K562 (cell line): ENCODE measurements at regions not wholly inside any gene's neighbourhood (a gene's known extent, or its start where the extent isn't known, plus 50 kb on each side); places are given as distances from the start of the nearest gene placed in this dataset.

Experiments
- ATAC-seq: fragments of 200-7000 bp; cut with Tn5 transposase; 3 replicates; pipeline ENCODE4 v1.9.1; 2020; ENCODE audit warnings: moderate library complexity
- BruUV-seq: library from RNA; stranded (reverse); fragments of 400-500 nt; replicated peaks from 2 replicates; lab custom pipeline; 2021; lab: Mats Ljungman, UMichigan
- CTCF ChIA-PET: fragments of 300-600 bp; formaldehyde crosslinking; extraction: SDS; loops from one replicate; lab custom pipeline; 2021; ENCODE audit warnings: low intra/inter-chr PET ratio; lab: Yijun Ruan, JAX
- POLR2A ChIA-PET: fragments of 300-600, 350-650 bp; sonication (Branson Sonifier 250); formaldehyde crosslinking; extraction: SDS; loops from one replicate; lab custom pipeline; 2021; ENCODE audit warnings: antibody characterized with exemption, inconsistent platforms; lab: Yijun Ruan, JAX
- DNase-seq, 4 experiments: peaks; one replicate each; pipeline versions ENCODE4 v3.0.0 to v3.0.0-alpha.2; 2011 to 2018; ENCODE audit warnings: low spot score in 3 of 4, mixed read lengths in 3 of 4; ENCODE audit errors: extremely low read depth in 1 of 4
- FAIRE-seq: peaks from 2 replicates; lab custom pipeline; 2011; peaks lifted over from hg19 to GRCh38; lab: Jason Lieb, UNC
- H2AFZ ChIP-seq: 2 replicates; pipeline ENCODE4 v1.6.0; 2011; ENCODE audit warnings: low read depth, low read length, control low read depth, inconsistent platforms
- H3K27ac ChIP-seq: fragments of 200-600 bp; 3 replicates; pipeline ENCODE4 v1.8.0; 2011; ENCODE audit warnings: low read depth, mild to moderate bottlenecking, control low read depth, inconsistent platforms, low read length, moderate library complexity, mixed read lengths; ENCODE audit errors: extremely low read depth
- H3K27me3 ChIP-seq, 2 experiments: fragments of 300-600 bp in 1 of 2; 2 replicates in 1 of 2; 3 replicates in 1 of 2; pipeline versions ENCODE4 v1.6.0 to v1.8.0; 2011; ENCODE audit warnings: inconsistent platforms in 2 of 2, low read length in 2 of 2, mild to moderate bottlenecking in 1 of 2, mixed read lengths in 1 of 2, moderate library complexity in 1 of 2; ENCODE audit not compliant: control insufficient read depth in 2 of 2, insufficient read depth in 2 of 2
- H3K36me3 ChIP-seq: fragments of 300-600 bp; 3 replicates; pipeline ENCODE4 v1.8.0; 2011; ENCODE audit warnings: mild to moderate bottlenecking, low read length, inconsistent platforms; ENCODE audit not compliant: control insufficient read depth, insufficient read depth
- H3K4me1 ChIP-seq, 2 experiments: fragments of 200-600 bp in 1 of 2; replicated peaks in 1 of 2; 2 replicates in 1 of 2; 3 replicates in 1 of 2; pipeline versions ENCODE4 v1.5.1 to v1.8.0; 2011; ENCODE audit warnings: inconsistent platforms in 2 of 2, low read length in 2 of 2, mild to moderate bottlenecking in 1 of 2, mixed read lengths in 1 of 2, moderate library complexity in 1 of 2; ENCODE audit not compliant: control insufficient read depth in 2 of 2, insufficient read depth in 2 of 2
- H3K4me2 ChIP-seq: 2 replicates; pipeline ENCODE4 v1.6.1; 2011; ENCODE audit warnings: low read length, control low read depth, inconsistent platforms, mixed read lengths; ENCODE audit not compliant: insufficient read depth
- H3K4me3 ChIP-seq: fragments of 200-600 bp; sonication (generic), shearing (Covaris generic); 2 replicates; pipeline ENCODE4 v1.5.1; 2016; ENCODE audit warnings: control low read depth, inconsistent platforms
- H3K79me2 ChIP-seq: fragments of 200-600 bp; 3 replicates; pipeline ENCODE4 v1.8.0; 2011; ENCODE audit warnings: low read length, inconsistent platforms; ENCODE audit not compliant: control insufficient read depth, insufficient read depth
- H3K9ac ChIP-seq, 2 experiments: 2 replicates each; pipeline versions ENCODE4 v1.6.0 to v1.6.1; 2011; ENCODE audit warnings: low read depth in 2 of 2, low read length in 2 of 2, control low read depth in 1 of 2, inconsistent platforms in 1 of 2, mild to moderate bottlenecking in 1 of 2, mixed read lengths in 1 of 2; ENCODE audit not compliant: insufficient read depth in 1 of 2
- H3K9me1 ChIP-seq: one replicate; pipeline ENCODE4 v1.6.0; 2011; ENCODE audit warnings: inconsistent platforms, mild to moderate bottlenecking, low read length, moderate library complexity; ENCODE audit not compliant: control insufficient read depth, insufficient read depth
- H3K9me3 ChIP-seq: replicated peaks from 2 replicates; pipeline ENCODE4 v1.5.1; 2011; ENCODE audit warnings: low read depth, low read length, inconsistent platforms; ENCODE audit not compliant: control insufficient read depth, insufficient read depth
- H4K20me1 ChIP-seq: replicated peaks from 2 replicates; pipeline ENCODE4 v1.6.1; 2011; ENCODE audit warnings: low read length, inconsistent platforms, mixed read lengths; ENCODE audit not compliant: control insufficient read depth, insufficient read depth
- OTX1 ChIP-seq: fragments of 450-650 bp; formaldehyde crosslinking; IDR thresholded peaks from 2 replicates; pipeline ENCODE4 v1.4.0; 2022; ENCODE audit warnings: mild to moderate bottlenecking
- RHOXF2B ChIP-seq: fragments of 250-450 bp; sonication (Bioruptor Pico); conservative IDR thresholded peaks from 2 replicates; pipeline ENCODE4 v1.5.1; 2021
- SPI1 ChIP-seq: IDR thresholded peaks from 2 replicates; pipeline ENCODE4 v1.6.1; 2011; ENCODE audit warnings: low read depth, low read length, control low read depth, borderline replicate concordance
- ZNF253 ChIP-seq: fragments of 250-450 bp; sonication (Bioruptor Pico); conservative IDR thresholded peaks from 2 replicates; pipeline ENCODE4 v1.6.1; 2021; ENCODE audit warnings: mild to moderate bottlenecking
- ZNF316 ChIP-seq: fragments of 450-650 bp; IDR thresholded peaks from 2 replicates; pipeline ENCODE4 v1.6.1; 2016
- ZNF354B ChIP-seq: fragments of 250-450 bp; sonication (Bioruptor Pico); IDR thresholded peaks from 2 replicates; pipeline ENCODE4 v1.4.0; 2020
- WGBS: fragments of 100-300 bp; shearing (Covaris generic); methylation state at CpG from one replicate; pipeline ENCODE4 v1.1.6; 2016; ENCODE audit warnings: low coverage, mixed read lengths; ENCODE audit not compliant: insufficient coverage; ENCODE audit errors: missing lambda C conversion rate; 5-methylcytosine and 5-hydroxymethylcytosine counted together
- in situ Hi-C: fragments of 300-500 bp; cut with MboI; formaldehyde crosslinking; loops from 4 replicates; pipeline ENCODE4 v1.15.0; 2018; ENCODE audit warnings: inconsistent platforms, mixed read lengths
- intact Hi-C: fragments of 100-400 bp; cut with micrococcal nuclease; formaldehyde crosslinking; loops from 2 replicates; pipeline ENCODE4 v1.14.2; 2022

GRCh38 chr5:135087950-135088349, 53.9 kb upstream of the PITX1 start:
- no peak for ATAC-seq
- Histone ChIP-seq H4K20me1 (no peaks in the 10 kb centered on the region), H3K36me3 (no peaks in the 10 kb centered on the region), H3K9me1 (no peaks in the 10 kb centered on the region), H3K79me2 (no peaks in the 10 kb centered on the region), H3K9ac (no peak overlapping the region), H3K4me3 (no peak overlapping the region), H3K27me3 (no peaks in the 10 kb centered on the region), H3K4me2 (no peak overlapping the region), H3K4me1 (peaks cover 0 to 8% of the 10 kb centered on the region in 2 experiments; a peak in 1 of 5 replicates), H2AFZ (no peak overlapping the region), H3K27ac (no peak overlapping the region)
- WGBS = 0% methylated on average over 1 of the region's 1 CpG
- intact Hi-C loops = no loop called here
- CTCF ChIA-PET = no interaction called here
- no peak for FAIRE-seq
- POLR2A ChIA-PET = no interaction called here
- TF ChIP-seq RHOXF2B (CRISPR knock-in tag) (no peak), SPI1 (peak; percentile 52), OTX1 (CRISPR knock-in tag) (no peak)
- TF ChIP-seq, all 486 proteins: peak for 1
- no peak for DNase-seq
- in situ Hi-C loops = no loop called here
- no peaks in the 10 kb centered on the region for H3K9me3 ChIP-seq
- no TSS peak for BruUV-seq

GRCh38 chr5:135085936-135086725, 52.1 kb upstream of the PITX1 start:
- ChIA-PET CTCF (no interaction called here), POLR2A (interaction anchor here (0.7 to 0.9 kb wide), 2 partner anchors 23 to 100 kb away, joined by 3 to 5 read pairs; no protein-coding TSS in a partner anchor)
- no peak for ATAC-seq
- TF ChIP-seq ZNF316 = peak; percentile 49; the same call in 1 of the 2 replicates
- TF ChIP-seq ZNF354B (CRISPR knock-in tag) = no peak
- no peak for TF ChIP-seq ZNF253
- TF ChIP-seq, all 486 proteins: peak for 1
- no peak for FAIRE-seq
- Histone ChIP-seq H4K20me1 (no peaks in the 10 kb centered on the region), H3K27me3 (no peaks in the 10 kb centered on the region), H3K27ac (no peak overlapping the region), H3K9ac (no peak overlapping the region), H3K4me1 (peaks cover 0 to 8% of the 10 kb centered on the region in 2 experiments; a peak in 1 of 5 replicates), H3K9me3 (peaks cover under 1% of the 10 kb centered on the region), H3K4me2 (no peak overlapping the region), H3K79me2 (no peaks in the 10 kb centered on the region), H2AFZ (no peak overlapping the region), H3K36me3 (no peaks in the 10 kb centered on the region), H3K9me1 (no peaks in the 10 kb centered on the region), H3K4me3 (no peak overlapping the region)
- 37% methylated on average over 17 of the region's 17 CpGs for WGBS
- DNase-seq = no peak
- in situ Hi-C loops (no loop called here), intact Hi-C loops (no loop called here)
- BruUV-seq = no TSS peak
